Hematopoietic multipotent progenitor cell treated with erythropoietin and hydrocortisone succinate and interleukin-3 and kit ligand, for 15 days (in vitro differentiated cells): ENCODE measurements at regions not wholly inside any gene's neighbourhood (a gene's known extent, or its start where the extent isn't known, plus 50 kb on each side); places are given as distances from the start of the nearest gene placed in this dataset.
"Not testable (repeated sequence)": the region's sequence is repeated elsewhere in the genome, so short reads cannot be mapped to it uniquely, and the experiment has no call there.

Experiments used
- DNase-seq: peaks from one replicate; pipeline ENCODE4 v3.0.0-alpha.2; 2015; ENCODE audit warnings: low spot score

- no peak for DNase-seq
These were observed 160.9 kb upstream of the FOXF1 start for GRCh38 chr16:86349338-86349900.

- no peak for DNase-seq
These were observed 160.0 kb upstream of the FOXF1 start for GRCh38 chr16:86350289-86350688.

- no peak for DNase-seq
These were observed 159.1 kb upstream of the FOXF1 start for GRCh38 chr16:86351041-86351784.

GRCh38 chr16:86351785-86352139 lies 158.6 kb upstream of the FOXF1 start:
- not testable (repeated sequence) for DNase-seq

GRCh38 chr16:86353148-86353547 lies 157.2 kb upstream of the FOXF1 start:
- DNase-seq: no peak

- DNase-seq: no peak
These were observed 156.4 kb upstream of the FOXF1 start for GRCh38 chr16:86353948-86354347.

- no peak for DNase-seq
These were observed 155.4 kb upstream of the FOXF1 start for GRCh38 chr16:86354641-86355513.

- no peak for DNase-seq
These were observed 154.8 kb upstream of the FOXF1 start for GRCh38 chr16:86355531-86355930.

- DNase-seq: no peak
These were observed 154.4 kb upstream of the FOXF1 start for GRCh38 chr16:86355951-86356350.

- no peak for DNase-seq
These were observed 153.5 kb upstream of the FOXF1 start for GRCh38 chr16:86356804-86357203.

- DNase-seq: no peak
These were observed 153.0 kb upstream of the FOXF1 start for GRCh38 chr16:86357303-86357702.

GRCh38 chr16:86357950-86358349 lies 152.4 kb upstream of the FOXF1 start:
- DNase-seq: no peak

GRCh38 chr16:86359571-86359970 lies 150.8 kb upstream of the FOXF1 start:
- DNase-seq: no peak

GRCh38 chr16:86362155-86362849 lies 148.0 kb upstream of the FOXF1 start:
- no peak for DNase-seq

- DNase-seq: no peak
These were observed 147.3 kb upstream of the FOXF1 start for GRCh38 chr16:86363057-86363490.

GRCh38 chr16:86363836-86364618 lies 146.3 kb upstream of the FOXF1 start:
- DNase-seq: no peak

- DNase-seq: no peak
These were observed 145.5 kb upstream of the FOXF1 start for GRCh38 chr16:86364653-86365380.

- no peak for DNase-seq
These were observed 144.6 kb upstream of the FOXF1 start for GRCh38 chr16:86365513-86366273.

- DNase-seq: no peak
These were observed 143.8 kb upstream of the FOXF1 start for GRCh38 chr16:86366481-86366880.
